ENCODE measurements at regions not wholly inside any gene's neighbourhood (a gene's known extent, or its start where the extent isn't known, plus 50 kb on each side); places are given as distances from the start of the nearest gene placed in this dataset.

GRCh38 chr1:188363943-188364342 is 1535.2 kb downstream of the PLA2G4A start:
- no peaks in the 10 kb centered on the region for H3K36me3 ChIP-seq (ENCODE audit: insufficient read depth, low read length)
- H3K4me3 ChIP-seq (ENCODE audit: insufficient read depth, low read length) = no peak overlapping the region

GRCh38 chr1:188364927-188365449 is 1536.2 kb downstream of the PLA2G4A start:
- Histone ChIP-seq H3K79me2 (ENCODE audit: insufficient read depth, low read length) (no peaks in the 10 kb centered on the region), H3K4me2 (ENCODE audit: insufficient read depth, low read length) (no peak overlapping the region), H3K9me3 (ENCODE audit: low read depth, low read length) (no peaks in the 10 kb centered on the region), H3K27ac (ENCODE audit: low read depth, low read length) (no peak overlapping the region), H4K20me1 (ENCODE audit: insufficient read depth, low read length) (no peaks in the 10 kb centered on the region), H3K4me1 (ENCODE audit: insufficient read depth, low read length) (no peaks in the 10 kb centered on the region), H2AFZ (ENCODE audit: low read length) (no peak overlapping the region), H3K27me3 (ENCODE audit: insufficient read depth, low read length) (no peaks in the 10 kb centered on the region), H3K36me3 (ENCODE audit: insufficient read depth, low read length) (no peaks in the 10 kb centered on the region), H3K4me3 (ENCODE audit: insufficient read depth, low read length) (no peak overlapping the region)
- DNase-seq (ENCODE audit: insufficient read length, low spot score, missing footprints) = no peak
- TF ChIP-seq, protein P1, sequence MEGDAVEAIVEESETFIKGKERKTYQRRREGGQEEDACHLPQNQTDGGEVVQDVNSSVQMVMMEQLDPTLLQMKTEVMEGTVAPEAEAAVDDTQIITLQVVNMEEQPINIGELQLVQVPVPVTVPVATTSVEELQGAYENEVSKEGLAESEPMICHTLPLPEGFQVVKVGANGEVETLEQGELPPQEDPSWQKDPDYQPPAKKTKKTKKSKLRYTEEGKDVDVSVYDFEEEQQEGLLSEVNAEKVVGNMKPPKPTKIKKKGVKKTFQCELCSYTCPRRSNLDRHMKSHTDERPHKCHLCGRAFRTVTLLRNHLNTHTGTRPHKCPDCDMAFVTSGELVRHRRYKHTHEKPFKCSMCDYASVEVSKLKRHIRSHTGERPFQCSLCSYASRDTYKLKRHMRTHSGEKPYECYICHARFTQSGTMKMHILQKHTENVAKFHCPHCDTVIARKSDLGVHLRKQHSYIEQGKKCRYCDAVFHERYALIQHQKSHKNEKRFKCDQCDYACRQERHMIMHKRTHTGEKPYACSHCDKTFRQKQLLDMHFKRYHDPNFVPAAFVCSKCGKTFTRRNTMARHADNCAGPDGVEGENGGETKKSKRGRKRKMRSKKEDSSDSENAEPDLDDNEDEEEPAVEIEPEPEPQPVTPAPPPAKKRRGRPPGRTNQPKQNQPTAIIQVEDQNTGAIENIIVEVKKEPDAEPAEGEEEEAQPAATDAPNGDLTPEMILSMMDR (IDR thresholded peaks at IDR 0.05; ENCODE audit: extremely low read depth, low read depth, low read length) = no peak

More at GRCh38 chr1:188363943-188364342, 1535.2 kb downstream of the PLA2G4A start:
- no peak for DNase-seq (ENCODE audit: insufficient read length, low spot score, missing footprints)
- Histone ChIP-seq H2AFZ (ENCODE audit: low read length) (no peak overlapping the region), H3K4me2 (ENCODE audit: insufficient read depth, low read length) (no peak overlapping the region), H4K20me1 (ENCODE audit: insufficient read depth, low read length) (no peaks in the 10 kb centered on the region), H3K9me3 (ENCODE audit: low read depth, low read length) (no peaks in the 10 kb centered on the region), H3K4me1 (ENCODE audit: insufficient read depth, low read length) (no peaks in the 10 kb centered on the region), H3K27me3 (ENCODE audit: insufficient read depth, low read length) (no peaks in the 10 kb centered on the region), H3K27ac (ENCODE audit: low read depth, low read length) (no peak overlapping the region), H3K79me2 (ENCODE audit: insufficient read depth, low read length) (no peaks in the 10 kb centered on the region)
- TF ChIP-seq, protein P1 (IDR thresholded peaks at IDR 0.05; ENCODE audit: extremely low read depth, low read depth, low read length) = no peak

- Histone ChIP-seq H3K4me3 (ENCODE audit: insufficient read depth, low read length) (no peak overlapping the region), H3K79me2 (ENCODE audit: insufficient read depth, low read length) (no peaks in the 10 kb centered on the region), H3K27ac (ENCODE audit: low read depth, low read length) (no peak overlapping the region), H2AFZ (ENCODE audit: low read length) (no peak overlapping the region), H3K4me1 (ENCODE audit: insufficient read depth, low read length) (no peaks in the 10 kb centered on the region), H3K4me2 (ENCODE audit: insufficient read depth, low read length) (no peak overlapping the region), H3K27me3 (ENCODE audit: insufficient read depth, low read length) (no peaks in the 10 kb centered on the region), H3K36me3 (ENCODE audit: insufficient read depth, low read length) (no peaks in the 10 kb centered on the region), H4K20me1 (ENCODE audit: insufficient read depth, low read length) (no peaks in the 10 kb centered on the region), H3K9me3 (ENCODE audit: low read depth, low read length) (no peaks in the 10 kb centered on the region)
- DNase-seq (ENCODE audit: insufficient read length, low spot score, missing footprints) = no peak
- TF ChIP-seq, protein P1 (IDR thresholded peaks at IDR 0.05; ENCODE audit: extremely low read depth, low read depth, low read length) = no peak
These were observed 1537.1 kb downstream of the PLA2G4A start for GRCh38 chr1:188365874-188366273.

DNA sequence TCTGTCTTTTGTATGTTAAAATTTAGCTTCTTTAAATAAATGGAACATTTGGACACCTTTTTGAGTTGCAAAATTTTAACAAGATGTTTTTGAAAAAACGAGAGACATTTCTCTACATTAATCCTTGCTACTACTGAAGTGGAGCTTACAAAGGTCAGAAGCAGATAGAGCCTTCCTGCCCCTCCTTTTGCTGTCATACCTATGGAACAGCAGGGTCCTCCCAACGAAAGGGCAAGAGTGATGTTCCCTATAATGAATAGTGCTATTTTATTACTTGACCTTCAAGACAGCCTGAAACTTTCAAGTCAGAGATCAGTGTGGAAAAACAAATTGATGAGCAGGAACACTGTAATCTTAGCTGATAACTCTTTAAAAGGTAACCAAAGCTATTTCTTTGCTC is 1538.9 kb downstream of the PLA2G4A start:
- H3K27me3 ChIP-seq (ENCODE audit: insufficient read depth, low read length) = no peaks in the 10 kb centered on the region
- no peak overlapping the region for H3K4me3 ChIP-seq (ENCODE audit: insufficient read depth, low read length)
- TF ChIP-seq, protein P1 (IDR thresholded peaks at IDR 0.05; ENCODE audit: extremely low read depth, low read depth, low read length) = no peak
- H3K27ac ChIP-seq (ENCODE audit: low read depth, low read length) = no peak overlapping the region
- no peak overlapping the region for H3K4me2 ChIP-seq (ENCODE audit: insufficient read depth, low read length)
- H3K79me2 ChIP-seq (ENCODE audit: insufficient read depth, low read length) = no peaks in the 10 kb centered on the region
- H3K4me1 ChIP-seq (ENCODE audit: insufficient read depth, low read length) = no peaks in the 10 kb centered on the region
- no peak overlapping the region for H2AFZ ChIP-seq (ENCODE audit: low read length)
- no peaks in the 10 kb centered on the region for H3K36me3 ChIP-seq (ENCODE audit: insufficient read depth, low read length)
- H3K9me3 ChIP-seq (ENCODE audit: low read depth, low read length) = no peaks in the 10 kb centered on the region
- no peaks in the 10 kb centered on the region for H4K20me1 ChIP-seq (ENCODE audit: insufficient read depth, low read length)
- no peak for DNase-seq (ENCODE audit: insufficient read length, low spot score, missing footprints)
